Ishikawa (cell line): ENCODE measurements at regions not wholly inside any gene's neighbourhood (a gene's known extent, or its start where the extent isn't known, plus 50 kb on each side); places are given as distances from the start of the nearest gene placed in this dataset.

Experiments used
- CEBPB ChIP-seq: IDR thresholded peaks from 2 replicates; pipeline ENCODE4 v1.6.1; 2012
- CREB1 ChIP-seq: IDR thresholded peaks from 2 replicates; pipeline ENCODE4 v1.6.1; 2012; ENCODE audit warnings: low read depth
- EGR1 ChIP-seq: IDR thresholded peaks from 2 replicates; pipeline ENCODE4 v1.6.1; 2012
- EP300 ChIP-seq: IDR thresholded peaks from 2 replicates; pipeline ENCODE4 v1.6.1; 2012; ENCODE audit warnings: borderline replicate concordance
- FOXM1 ChIP-seq: IDR thresholded peaks from 2 replicates; pipeline ENCODE4 v1.6.1; 2012; ENCODE audit warnings: low read depth, borderline replicate concordance
- NFIC ChIP-seq: IDR thresholded peaks from 2 replicates; pipeline ENCODE4 v1.6.1; 2012
- RAD21 ChIP-seq: IDR thresholded peaks from 2 replicates; pipeline ENCODE4 v1.6.1; 2012; ENCODE audit warnings: low read depth
- TAF1 ChIP-seq: IDR thresholded peaks from 2 replicates; pipeline ENCODE4 v1.6.1; 2012; ENCODE audit warnings: low read depth, mild to moderate bottlenecking
- TCF12 ChIP-seq: IDR thresholded peaks from 2 replicates; pipeline ENCODE4 v1.6.1; 2012; ENCODE audit warnings: low read depth
- TEAD4 ChIP-seq: IDR thresholded peaks from 2 replicates; pipeline ENCODE4 v1.6.1; 2012
- YY1 ChIP-seq: IDR thresholded peaks from 2 replicates; pipeline ENCODE4 v1.6.1; 2012; ENCODE audit warnings: low read depth
- ZBTB7A ChIP-seq: IDR thresholded peaks from 2 replicates; pipeline ENCODE4 v1.6.1; 2012; ENCODE audit warnings: low read depth
- TF ChIP-seq, protein P1 (sequence below): IDR thresholded peaks from 2 replicates; pipeline ENCODE4 v1.6.1; 2012
- TF ChIP-seq, protein P2 (sequence below): IDR thresholded peaks from 2 replicates; pipeline ENCODE4 v1.6.1; 2012; ENCODE audit warnings: low read depth, mild to moderate bottlenecking
- TF ChIP-seq, protein P3 (sequence below): IDR thresholded peaks from 2 replicates; pipeline ENCODE4 v1.6.1; 2012

DNA sequence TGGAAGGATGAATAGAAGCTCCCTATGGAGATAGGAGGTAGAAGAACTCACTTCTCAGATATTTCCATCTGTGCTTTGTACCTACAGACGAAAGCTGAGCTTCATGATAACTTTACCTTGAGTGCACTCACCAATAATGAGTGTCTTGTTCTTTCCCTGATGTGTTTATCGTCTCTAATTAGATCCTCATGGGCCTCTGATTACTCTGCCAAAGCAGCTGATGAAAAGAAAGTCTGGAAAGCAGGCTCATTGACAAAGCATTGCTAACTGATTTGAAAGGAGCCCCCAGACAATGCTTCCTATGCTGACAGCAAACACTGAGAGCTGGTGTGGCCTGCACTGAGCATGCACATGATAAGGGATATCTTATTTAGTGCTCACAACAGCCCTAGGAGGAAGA lies 183.9 kb upstream of the GHITM start:
- no peak for TF ChIP-seq YY1
- TF ChIP-seq ZBTB7A: no peak
- no peak for TF ChIP-seq CREB1
- TF ChIP-seq, protein P1, sequence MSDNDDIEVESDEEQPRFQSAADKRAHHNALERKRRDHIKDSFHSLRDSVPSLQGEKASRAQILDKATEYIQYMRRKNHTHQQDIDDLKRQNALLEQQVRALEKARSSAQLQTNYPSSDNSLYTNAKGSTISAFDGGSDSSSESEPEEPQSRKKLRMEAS: no peak
- TF ChIP-seq RAD21: no peak
- TF ChIP-seq TEAD4: no peak
- no peak for TF ChIP-seq EGR1
- no peak for TF ChIP-seq FOXM1
- TF ChIP-seq TCF12: no peak
- no peak for TF ChIP-seq TAF1
- TF ChIP-seq CEBPB: no peak
- no peak for TF ChIP-seq EP300
- TF ChIP-seq, protein P2, sequence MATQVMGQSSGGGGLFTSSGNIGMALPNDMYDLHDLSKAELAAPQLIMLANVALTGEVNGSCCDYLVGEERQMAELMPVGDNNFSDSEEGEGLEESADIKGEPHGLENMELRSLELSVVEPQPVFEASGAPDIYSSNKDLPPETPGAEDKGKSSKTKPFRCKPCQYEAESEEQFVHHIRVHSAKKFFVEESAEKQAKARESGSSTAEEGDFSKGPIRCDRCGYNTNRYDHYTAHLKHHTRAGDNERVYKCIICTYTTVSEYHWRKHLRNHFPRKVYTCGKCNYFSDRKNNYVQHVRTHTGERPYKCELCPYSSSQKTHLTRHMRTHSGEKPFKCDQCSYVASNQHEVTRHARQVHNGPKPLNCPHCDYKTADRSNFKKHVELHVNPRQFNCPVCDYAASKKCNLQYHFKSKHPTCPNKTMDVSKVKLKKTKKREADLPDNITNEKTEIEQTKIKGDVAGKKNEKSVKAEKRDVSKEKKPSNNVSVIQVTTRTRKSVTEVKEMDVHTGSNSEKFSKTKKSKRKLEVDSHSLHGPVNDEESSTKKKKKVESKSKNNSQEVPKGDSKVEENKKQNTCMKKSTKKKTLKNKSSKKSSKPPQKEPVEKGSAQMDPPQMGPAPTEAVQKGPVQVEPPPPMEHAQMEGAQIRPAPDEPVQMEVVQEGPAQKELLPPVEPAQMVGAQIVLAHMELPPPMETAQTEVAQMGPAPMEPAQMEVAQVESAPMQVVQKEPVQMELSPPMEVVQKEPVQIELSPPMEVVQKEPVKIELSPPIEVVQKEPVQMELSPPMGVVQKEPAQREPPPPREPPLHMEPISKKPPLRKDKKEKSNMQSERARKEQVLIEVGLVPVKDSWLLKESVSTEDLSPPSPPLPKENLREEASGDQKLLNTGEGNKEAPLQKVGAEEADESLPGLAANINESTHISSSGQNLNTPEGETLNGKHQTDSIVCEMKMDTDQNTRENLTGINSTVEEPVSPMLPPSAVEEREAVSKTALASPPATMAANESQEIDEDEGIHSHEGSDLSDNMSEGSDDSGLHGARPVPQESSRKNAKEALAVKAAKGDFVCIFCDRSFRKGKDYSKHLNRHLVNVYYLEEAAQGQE: no peak
- no peak for TF ChIP-seq NFIC
- TF ChIP-seq, protein P3, sequence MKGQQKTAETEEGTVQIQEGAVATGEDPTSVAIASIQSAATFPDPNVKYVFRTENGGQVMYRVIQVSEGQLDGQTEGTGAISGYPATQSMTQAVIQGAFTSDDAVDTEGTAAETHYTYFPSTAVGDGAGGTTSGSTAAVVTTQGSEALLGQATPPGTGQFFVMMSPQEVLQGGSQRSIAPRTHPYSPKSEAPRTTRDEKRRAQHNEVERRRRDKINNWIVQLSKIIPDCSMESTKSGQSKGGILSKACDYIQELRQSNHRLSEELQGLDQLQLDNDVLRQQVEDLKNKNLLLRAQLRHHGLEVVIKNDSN: no peak

DNA sequence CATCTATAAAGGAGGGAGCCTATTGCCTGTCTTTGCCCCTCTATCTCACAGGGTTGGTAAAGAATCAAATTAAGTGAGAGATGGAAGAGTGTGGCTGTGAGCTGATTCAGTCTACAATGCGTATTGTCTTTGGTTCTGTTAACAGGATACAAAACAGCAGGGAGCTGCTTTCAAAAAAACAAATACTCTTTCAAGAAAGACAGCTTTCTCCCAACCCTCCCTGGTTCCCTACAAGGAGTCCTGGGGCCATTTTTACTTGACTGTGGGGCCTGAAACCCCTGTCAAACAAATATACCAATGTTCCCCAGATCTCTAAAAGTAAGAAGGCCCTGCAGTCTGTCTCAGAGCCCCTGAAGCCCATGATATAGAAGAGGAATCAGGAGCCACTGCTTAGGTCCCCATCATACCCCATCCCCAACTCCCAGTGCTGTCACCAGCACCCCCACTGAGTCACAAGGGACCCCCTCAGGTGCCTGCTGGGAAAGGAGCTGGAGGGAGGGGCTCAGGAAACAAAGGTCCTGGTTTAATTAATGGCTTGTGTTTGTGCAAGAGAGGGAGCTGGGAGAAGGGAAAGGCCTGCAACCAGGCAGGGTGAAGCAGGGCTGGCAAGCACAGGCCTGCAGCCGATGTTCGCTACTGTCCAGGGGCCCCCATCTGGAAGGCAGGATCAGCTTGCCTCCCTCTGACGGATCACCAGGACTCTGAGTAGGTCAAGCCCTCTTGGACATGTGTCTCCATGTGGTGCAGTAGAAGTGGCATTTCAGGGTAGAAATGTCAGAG lies 182.0 kb upstream of the GHITM start:
- TF ChIP-seq EGR1 (no peak), CREB1 (no peak), YY1 (no peak), NFIC (no peak), RAD21 (no peak), TEAD4 (no peak), ZBTB7A (no peak), CEBPB (no peak), TCF12 (no peak), EP300 (no peak), TAF1 (no peak), FOXM1 (no peak)
- TF ChIP-seq, protein P3: no peak
- TF ChIP-seq, protein P1: no peak
- TF ChIP-seq, protein P2: no peak

DNA sequence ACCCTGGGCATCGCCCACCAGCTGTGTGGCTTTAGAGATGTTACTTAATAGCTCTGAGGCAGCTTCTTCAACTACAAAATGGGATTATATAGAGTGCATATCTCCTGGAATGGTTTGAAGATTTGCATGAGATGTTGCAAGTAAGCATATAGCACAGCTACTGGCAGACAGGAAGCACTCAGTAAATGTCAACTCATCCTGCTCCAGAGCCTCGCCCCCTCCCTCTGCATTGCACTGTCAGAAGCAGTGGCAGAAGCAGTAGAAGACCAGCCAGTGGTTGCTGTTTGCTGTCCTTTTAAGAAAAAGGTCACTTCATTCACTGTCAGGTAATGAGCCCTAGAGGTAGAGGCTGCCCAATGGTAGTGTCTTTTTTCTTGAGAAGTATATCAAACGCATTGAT lies 180.0 kb upstream of the GHITM start:
- TF ChIP-seq CEBPB: no peak

DNA sequence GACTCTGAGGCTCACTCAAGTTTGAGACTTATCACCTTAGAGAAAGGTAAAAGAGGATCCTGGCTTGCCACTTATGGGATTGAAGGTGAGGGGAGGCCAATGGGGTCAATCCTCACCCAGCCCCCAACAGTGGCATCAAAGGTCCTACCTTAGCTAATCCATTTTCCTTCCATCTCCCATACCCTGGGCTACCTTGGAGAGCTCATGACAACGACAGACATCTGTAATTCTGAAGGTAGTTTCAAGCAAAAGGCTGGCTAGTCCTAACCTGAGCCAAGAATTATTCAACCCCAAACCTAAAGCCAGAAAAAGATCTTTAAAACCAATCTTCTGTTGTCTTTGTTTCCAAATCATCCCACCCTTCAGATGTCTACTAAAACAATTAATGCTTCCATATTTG lies 179.2 kb upstream of the GHITM start:
- TF ChIP-seq, protein P2: peak; percentile 39; the same call in 1 of the 2 replicates
- no peak for TF ChIP-seq TAF1

DNA sequence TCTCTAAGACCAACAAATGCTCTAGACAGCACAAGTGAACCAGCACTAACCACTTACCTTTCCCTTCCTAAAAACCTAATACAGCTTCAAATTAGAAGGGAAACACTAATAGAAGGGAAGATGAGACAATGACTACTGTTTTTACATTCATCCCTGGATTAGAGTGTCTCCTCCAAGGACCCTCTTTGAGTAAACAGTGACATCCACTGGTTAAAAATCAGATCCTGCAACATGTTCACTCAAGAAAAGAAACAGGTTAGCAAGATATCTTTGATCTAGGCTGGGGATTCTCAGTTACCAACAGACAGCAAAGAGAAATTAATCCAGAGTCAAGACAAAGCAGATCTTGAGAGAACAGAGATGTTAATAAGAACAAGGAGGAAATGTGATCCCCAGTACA lies 177.7 kb upstream of the GHITM start:
- TF ChIP-seq NFIC (no peak), CREB1 (no peak), RAD21 (no peak), TAF1 (no peak)
